Gastrocnemius medialis (tissue), 4 donors: ENCODE measurements at regions not wholly inside any gene's neighbourhood (a gene's known extent, or its start where the extent isn't known, plus 50 kb on each side); places are given as distances from the start of the nearest gene placed in this dataset.

Experiments used
- POLR2A ChIP-seq, 2 donors: fragments of 450-650 bp; IDR thresholded peaks; one replicate each; pipeline ENCODE4 v1.6.1; 2017; ENCODE audit warnings: antibody characterized with exemption in 2 of 2, mild to moderate bottlenecking in 2 of 2, moderate library complexity in 2 of 2
- TF ChIP-seq, protein P1 (sequence below), 5 experiments: fragments of 450-650 bp in 3 of 5; fragments of 200-600 bp in 2 of 5; sonication (generic) in 2 of 5; IDR thresholded peaks in 4 of 5; conservative IDR thresholded peaks in 1 of 5; 1 replicate in 4 of 5; 2 replicates in 1 of 5; pipeline ENCODE4 v1.5.1; 2016 to 2019; ENCODE audit warnings: antibody characterized with exemption in 5 of 5, mild to moderate bottlenecking in 3 of 5, moderate library complexity in 3 of 5

DNA sequence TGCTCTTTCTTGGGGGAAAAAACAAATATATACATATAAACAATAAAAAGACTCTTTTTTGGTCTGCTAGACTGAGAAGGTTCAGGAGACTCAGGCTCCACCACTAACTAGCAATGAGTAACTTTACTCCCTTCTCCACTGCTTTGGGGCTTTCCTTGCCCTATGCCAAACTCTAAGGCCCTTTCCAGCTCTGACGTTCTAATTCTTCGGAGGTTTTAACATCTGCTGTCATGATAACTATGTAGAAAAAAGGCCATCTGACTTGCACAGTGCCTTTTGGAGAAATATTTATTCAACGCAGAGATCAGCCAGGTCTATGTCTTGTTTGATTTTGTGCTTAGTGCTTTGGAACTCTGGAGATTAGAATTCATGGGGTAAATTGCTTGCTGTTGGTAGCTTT, 156.2 kb downstream of the TMCO5A start:
- TF ChIP-seq, protein P1, sequence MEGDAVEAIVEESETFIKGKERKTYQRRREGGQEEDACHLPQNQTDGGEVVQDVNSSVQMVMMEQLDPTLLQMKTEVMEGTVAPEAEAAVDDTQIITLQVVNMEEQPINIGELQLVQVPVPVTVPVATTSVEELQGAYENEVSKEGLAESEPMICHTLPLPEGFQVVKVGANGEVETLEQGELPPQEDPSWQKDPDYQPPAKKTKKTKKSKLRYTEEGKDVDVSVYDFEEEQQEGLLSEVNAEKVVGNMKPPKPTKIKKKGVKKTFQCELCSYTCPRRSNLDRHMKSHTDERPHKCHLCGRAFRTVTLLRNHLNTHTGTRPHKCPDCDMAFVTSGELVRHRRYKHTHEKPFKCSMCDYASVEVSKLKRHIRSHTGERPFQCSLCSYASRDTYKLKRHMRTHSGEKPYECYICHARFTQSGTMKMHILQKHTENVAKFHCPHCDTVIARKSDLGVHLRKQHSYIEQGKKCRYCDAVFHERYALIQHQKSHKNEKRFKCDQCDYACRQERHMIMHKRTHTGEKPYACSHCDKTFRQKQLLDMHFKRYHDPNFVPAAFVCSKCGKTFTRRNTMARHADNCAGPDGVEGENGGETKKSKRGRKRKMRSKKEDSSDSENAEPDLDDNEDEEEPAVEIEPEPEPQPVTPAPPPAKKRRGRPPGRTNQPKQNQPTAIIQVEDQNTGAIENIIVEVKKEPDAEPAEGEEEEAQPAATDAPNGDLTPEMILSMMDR (IDR thresholded peaks at IDR 0.05 in 4 of 5, conservative IDR thresholded peaks at IDR 0.05 in 1 of 5) = no peak
- no peak for TF ChIP-seq POLR2A (IDR thresholded peaks at IDR 0.05)
